Astrocyte (in vitro differentiated cells and primary cell): ENCODE measurements at regions not wholly inside any gene's neighbourhood (a gene's known extent, or its start where the extent isn't known, plus 50 kb on each side); places are given as distances from the start of the nearest gene placed in this dataset.

ENCODE experiments used
- DNase-seq: peaks from one replicate; pipeline ENCODE4 v3.0.0-alpha.2; 2010; ENCODE audit warnings: low read depth
- FAIRE-seq: peaks from 2 replicates; lab custom pipeline; 2011; peaks lifted over from hg19 to GRCh38; lab: Jason Lieb, UNC
- H2AFZ ChIP-seq: 2 replicates; pipeline ENCODE4 v1.6.0; 2012; ENCODE audit warnings: low read depth, low read length, inconsistent platforms
- H3K27ac ChIP-seq: 2 replicates; pipeline ENCODE4 v1.5.1; 2011; ENCODE audit warnings: low read depth, low read length, inconsistent platforms
- H3K27me3 ChIP-seq: 2 replicates; pipeline ENCODE4 v1.6.0; 2011; ENCODE audit warnings: low read length, inconsistent platforms; ENCODE audit not compliant: insufficient read depth
- H3K36me3 ChIP-seq: 2 replicates; pipeline ENCODE4 v1.5.1; 2011; ENCODE audit warnings: low read length, inconsistent platforms; ENCODE audit not compliant: insufficient read depth
- H3K4me1 ChIP-seq: 2 replicates; pipeline ENCODE4 v1.5.1; 2011; ENCODE audit warnings: low read length, inconsistent platforms; ENCODE audit not compliant: insufficient read depth
- H3K4me2 ChIP-seq: 2 replicates; pipeline ENCODE4 v1.6.0; 2012; ENCODE audit warnings: low read length, inconsistent platforms
- H3K4me3 ChIP-seq: 2 replicates; pipeline ENCODE4 v1.5.1; 2011; ENCODE audit warnings: low read depth, mild to moderate bottlenecking, low read length, inconsistent platforms; ENCODE audit not compliant: insufficient read depth
- H3K79me2 ChIP-seq: 2 replicates; pipeline ENCODE4 v1.6.0; 2012; ENCODE audit warnings: mild to moderate bottlenecking, low read length, inconsistent platforms; ENCODE audit not compliant: insufficient read depth
- H3K9ac ChIP-seq: 2 replicates; pipeline ENCODE4 v1.6.0; 2012; ENCODE audit warnings: mild to moderate bottlenecking, low read length, inconsistent platforms
- H3K9me3 ChIP-seq: 2 replicates; pipeline ENCODE4 v1.5.1; 2012; ENCODE audit warnings: low read depth, mild to moderate bottlenecking, low read length, inconsistent platforms; ENCODE audit not compliant: insufficient read depth
- H4K20me1 ChIP-seq: 2 replicates; pipeline ENCODE4 v1.6.0; 2012; ENCODE audit warnings: low read length, inconsistent platforms; ENCODE audit not compliant: insufficient read depth
- H3K27ac Mint-ChIP-seq: one replicate; pipeline ENCODE4 v1.8.0; 2021; ENCODE audit warnings: mild to moderate bottlenecking, mixed read lengths; ENCODE audit not compliant: unreplicated experiment
- H3K27me3 Mint-ChIP-seq: one replicate; pipeline ENCODE4 v1.8.0; 2021; ENCODE audit warnings: low read depth, mixed read lengths; ENCODE audit not compliant: unreplicated experiment
- H3K36me3 Mint-ChIP-seq: one replicate; pipeline ENCODE4 v1.8.0; 2021; ENCODE audit warnings: low read depth, mixed read lengths; ENCODE audit not compliant: unreplicated experiment
- H3K4me1 Mint-ChIP-seq: one replicate; pipeline ENCODE4 v1.8.0; 2021; ENCODE audit warnings: low read depth, mixed read lengths; ENCODE audit not compliant: unreplicated experiment
- H3K4me3 Mint-ChIP-seq: one replicate; pipeline ENCODE4 v1.8.0; 2021; ENCODE audit warnings: mild to moderate bottlenecking, moderate library complexity, mixed read lengths; ENCODE audit not compliant: unreplicated experiment
- H3K9me3 Mint-ChIP-seq: one replicate; pipeline ENCODE4 v1.8.0; 2021; ENCODE audit warnings: mild to moderate bottlenecking, mixed read lengths; ENCODE audit not compliant: unreplicated experiment
- CTCF ChIP-seq: IDR thresholded peaks from 2 replicates; pipeline ENCODE4 v1.5.1; 2011; ENCODE audit warnings: low read depth, mild to moderate bottlenecking, inconsistent platforms, low read length, moderate library complexity; ENCODE audit not compliant: insufficient read depth
- EZH2 ChIP-seq: IDR thresholded peaks from 2 replicates; pipeline ENCODE4 v1.6.1; 2012; ENCODE audit warnings: mild to moderate bottlenecking, low read length, inconsistent platforms; ENCODE audit not compliant: insufficient read depth

GRCh38 chr16:52103791-52104190 lies 443.2 kb downstream of the TOX3 start:
- FAIRE-seq, result no peak
- no peak overlapping the region for H3K27ac Mint-ChIP-seq
- no peak overlapping the region for H3K4me3 Mint-ChIP-seq

GRCh38 chr16:52101246-52101645 lies 445.7 kb downstream of the TOX3 start:
- H3K4me2 ChIP-seq, result no peak overlapping the region
- FAIRE-seq (no peak), DNase-seq (no peak)
- H3K36me3 Mint-ChIP-seq, result no peaks in the 10 kb centered on the region
- H3K4me3 ChIP-seq, result no peak overlapping the region
- no peaks in the 10 kb centered on the region for H3K4me1 Mint-ChIP-seq
- no peak overlapping the region for H3K27ac Mint-ChIP-seq
- no peak overlapping the region for H2AFZ ChIP-seq
- TF ChIP-seq EZH2 (no peak), CTCF (no peak)
- H3K9me3 Mint-ChIP-seq, result no peaks in the 10 kb centered on the region
- no peak overlapping the region for H3K9ac ChIP-seq
- no peaks in the 10 kb centered on the region for H3K36me3 ChIP-seq
- no peaks in the 10 kb centered on the region for H3K27me3 Mint-ChIP-seq
- no peaks in the 10 kb centered on the region for H3K27me3 ChIP-seq
- no peaks in the 10 kb centered on the region for H3K79me2 ChIP-seq
- no peaks in the 10 kb centered on the region for H4K20me1 ChIP-seq
- no peaks in the 10 kb centered on the region for H3K4me1 ChIP-seq
- no peak overlapping the region for H3K4me3 Mint-ChIP-seq
- H3K27ac ChIP-seq, result no peak overlapping the region
- no peaks in the 10 kb centered on the region for H3K9me3 ChIP-seq

More at GRCh38 chr16:52103791-52104190, 443.2 kb downstream of the TOX3 start:
- H3K4me1 ChIP-seq, result no peaks in the 10 kb centered on the region
- H3K9me3 Mint-ChIP-seq, result no peaks in the 10 kb centered on the region
- H3K4me3 ChIP-seq, result no peak overlapping the region
- no peak overlapping the region for H3K9ac ChIP-seq
- no peak overlapping the region for H3K27ac ChIP-seq
- TF ChIP-seq CTCF, result no peak
- no peak overlapping the region for H3K4me2 ChIP-seq
- H3K9me3 ChIP-seq, result no peaks in the 10 kb centered on the region
- no peaks in the 10 kb centered on the region for H3K36me3 ChIP-seq
- H4K20me1 ChIP-seq, result no peaks in the 10 kb centered on the region
- H3K27me3 ChIP-seq, result no peaks in the 10 kb centered on the region
- H2AFZ ChIP-seq, result no peak overlapping the region
- no peaks in the 10 kb centered on the region for H3K79me2 ChIP-seq
- no peaks in the 10 kb centered on the region for H3K4me1 Mint-ChIP-seq
- no peaks in the 10 kb centered on the region for H3K27me3 Mint-ChIP-seq
- no peak for DNase-seq
- H3K36me3 Mint-ChIP-seq, result no peaks in the 10 kb centered on the region

- TF ChIP-seq CTCF, result no peak
- no peaks in the 10 kb centered on the region for H3K79me2 ChIP-seq
- no peaks in the 10 kb centered on the region for H4K20me1 ChIP-seq
- no peaks in the 10 kb centered on the region for H3K9me3 ChIP-seq
- H3K4me3 ChIP-seq, result no peak overlapping the region
- H3K4me2 ChIP-seq, result no peak overlapping the region
- peaks cover 4% of the 10 kb centered on the region for H3K27me3 Mint-ChIP-seq
- no peak for FAIRE-seq
- H3K9me3 Mint-ChIP-seq, result no peaks in the 10 kb centered on the region
- H3K4me1 ChIP-seq, result no peaks in the 10 kb centered on the region
- DNase-seq, result no peak
- no peaks in the 10 kb centered on the region for H3K4me1 Mint-ChIP-seq
- H3K36me3 ChIP-seq, result no peaks in the 10 kb centered on the region
- H3K27ac ChIP-seq, result no peak overlapping the region
- H3K36me3 Mint-ChIP-seq, result no peaks in the 10 kb centered on the region
- H2AFZ ChIP-seq, result no peak overlapping the region
- no peak overlapping the region for H3K9ac ChIP-seq
- H3K27me3 ChIP-seq, result no peaks in the 10 kb centered on the region
- no peak overlapping the region for H3K4me3 Mint-ChIP-seq
- H3K27ac Mint-ChIP-seq, result no peak overlapping the region
These were observed 447.6 kb downstream of the TOX3 start for GRCh38 chr16:52099382-52099781.
